GM12864 (cell line): ENCODE measurements at regions not wholly inside any gene's neighbourhood (a gene's known extent, or its start where the extent isn't known, plus 50 kb on each side); places are given as distances from the start of the nearest gene placed in this dataset.
"Not testable (repeated sequence)": the region's sequence is repeated elsewhere in the genome, so short reads cannot be mapped to it uniquely, and the experiment has no call there.

ENCODE experiments used
- DNase-seq: peaks from one replicate; pipeline ENCODE4 v3.0.0-alpha.2; 2011; ENCODE audit warnings: low read depth
- H3K4me3 ChIP-seq: 2 replicates; pipeline ENCODE4 v1.5.1; 2011; ENCODE audit warnings: mild to moderate bottlenecking, low read depth, low read length, control low read depth
- CTCF ChIP-seq: IDR thresholded peaks from 2 replicates; pipeline ENCODE4 v1.5.1; 2011; ENCODE audit warnings: low read depth, mild to moderate bottlenecking, moderate library complexity, low read length, control low read depth, inconsistent platforms; ENCODE audit errors: missing control alignments

- no peak for DNase-seq
- H3K4me3 ChIP-seq = no peak overlapping the region
Observed at GRCh38 chr18:65671621-65672415, 79.0 kb upstream of the CDH7 start.

GRCh38 chr18:65670145-65670544 lies 80.7 kb upstream of the CDH7 start:
- H3K4me3 ChIP-seq, DNase-seq: not testable (repeated sequence)

More at GRCh38 chr18:65671621-65672415, 79.0 kb upstream of the CDH7 start:
- no peak for TF ChIP-seq CTCF

- no peak for DNase-seq
- no peak overlapping the region for H3K4me3 ChIP-seq
- TF ChIP-seq CTCF = no peak
Observed at GRCh38 chr18:65661391-65661790, 89.4 kb upstream of the CDH7 start.

- TF ChIP-seq CTCF = no peak
- H3K4me3 ChIP-seq = no peak overlapping the region
- DNase-seq = no peak
Observed at GRCh38 chr18:65659912-65660311, 90.9 kb upstream of the CDH7 start.

GRCh38 chr18:65659312-65659711 lies 91.5 kb upstream of the CDH7 start:
- DNase-seq = no peak
- no peak for TF ChIP-seq CTCF
- H3K4me3 ChIP-seq = no peak overlapping the region

- no peak for TF ChIP-seq CTCF
- no peak for DNase-seq
- no peak overlapping the region for H3K4me3 ChIP-seq
Observed at GRCh38 chr18:65651192-65651591, 99.6 kb upstream of the CDH7 start.

- H3K4me3 ChIP-seq = no peak overlapping the region
- TF ChIP-seq CTCF = no peak
Observed at GRCh38 chr18:65632236-65632635, 118.6 kb upstream of the CDH7 start.

More at GRCh38 chr18:65632236-65632635, 118.6 kb upstream of the CDH7 start:
- DNase-seq = no peak
